Stimulated activated naive B cell treated with anti-CD40 and anti-IgM and Interleukin-4, amounts not matched to agents 10 μg/mL and 1 μg/mL and 100 μg/mL, for 72 hours (primary cell): ENCODE measurements at regions not wholly inside any gene's neighbourhood (a gene's known extent, or its start where the extent isn't known, plus 50 kb on each side); places are given as distances from the start of the nearest gene placed in this dataset.

Source experiments
- ATAC-seq, 2 donors: fragments of 150-1000 bp; cut with Tn5 transposase; replicated peaks; 2 replicates each; pipeline ENCODE4 v1.10.0; 2021; ENCODE audit warnings: moderate library complexity in 1 of 2
- DNase-seq: peaks from one replicate; pipeline ENCODE4 v3.0.0; 2021
- H3K27ac Mint-ChIP-seq: one replicate; pipeline ENCODE4 v1.8.0; 2022; ENCODE audit warnings: mild to moderate bottlenecking, mixed read lengths
- H3K27me3 Mint-ChIP-seq, 2 donors: one replicate each; pipeline ENCODE4 v1.8.0; 2022; ENCODE audit warnings: mixed read lengths in 2 of 2
- H3K36me3 Mint-ChIP-seq, 2 donors: one replicate each; pipeline ENCODE4 v1.8.0; 2022; ENCODE audit warnings: mixed read lengths in 2 of 2, mild to moderate bottlenecking in 1 of 2
- H3K4me1 Mint-ChIP-seq, 2 donors: one replicate each; pipeline ENCODE4 v1.8.0; 2022; ENCODE audit warnings: mixed read lengths in 2 of 2, mild to moderate bottlenecking in 1 of 2
- H3K4me3 Mint-ChIP-seq, 2 donors: one replicate each; pipeline ENCODE4 v1.8.0; 2022; ENCODE audit warnings: mild to moderate bottlenecking in 2 of 2, mixed read lengths in 2 of 2, moderate library complexity in 1 of 2
- H3K9me3 Mint-ChIP-seq, 2 donors: one replicate each; pipeline ENCODE4 v1.8.0; 2022; ENCODE audit warnings: mixed read lengths in 2 of 2, mild to moderate bottlenecking in 1 of 2

GRCh38 chr7:85974176-85974575, 669.5 kb upstream of the GRM3 start:
- H3K9me3 Mint-ChIP-seq = no peaks in the 10 kb centered on the region
- DNase-seq (no peak), ATAC-seq (no peak)
- H3K27me3 Mint-ChIP-seq = no peaks in the 10 kb centered on the region
- no peak overlapping the region for H3K4me3 Mint-ChIP-seq
- no peak overlapping the region for H3K27ac Mint-ChIP-seq
- no peaks in the 10 kb centered on the region for H3K4me1 Mint-ChIP-seq
- H3K36me3 Mint-ChIP-seq = no peaks in the 10 kb centered on the region

DNA sequence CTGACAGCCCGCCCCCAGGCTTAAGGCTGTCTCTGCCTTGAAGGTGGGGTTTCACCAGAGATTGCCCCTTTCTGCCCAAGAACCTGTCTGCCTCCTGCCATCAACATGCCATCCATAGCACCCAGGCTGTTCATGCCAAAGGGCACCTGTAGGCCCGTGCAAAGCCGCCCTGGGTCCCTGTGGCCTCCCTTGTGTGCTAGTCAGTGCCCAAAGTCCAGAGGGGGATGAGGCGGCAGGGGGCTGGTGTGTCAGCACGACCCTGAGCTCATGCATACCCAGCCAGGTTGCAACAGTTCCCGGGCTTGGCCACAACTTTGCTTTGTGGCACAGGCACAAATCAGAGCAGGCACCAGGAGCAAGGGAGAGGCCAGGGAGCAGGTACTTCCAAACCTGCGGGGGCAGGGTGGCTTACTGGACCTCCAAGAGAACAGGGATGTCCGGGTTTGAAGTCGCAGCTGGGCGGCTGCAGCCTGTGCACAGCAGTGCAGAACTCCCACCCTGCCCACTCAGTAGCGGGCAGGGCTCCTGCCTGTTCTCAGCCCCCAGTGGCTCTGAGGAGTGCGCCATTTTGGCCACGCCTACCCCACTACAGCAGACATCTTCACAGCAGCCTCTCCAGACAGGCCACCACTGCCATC, 671.1 kb upstream of the GRM3 start:
- DNase-seq (no peak), ATAC-seq (peak; percentile 10 to 22)
- Mint-ChIP-seq H3K4me1 (no peaks in the 10 kb centered on the region), H3K4me3 (no peak overlapping the region), H3K36me3 (no peaks in the 10 kb centered on the region), H3K27me3 (no peaks in the 10 kb centered on the region), H3K9me3 (no peaks in the 10 kb centered on the region), H3K27ac (no peak overlapping the region)

- H3K4me1 Mint-ChIP-seq = no peaks in the 10 kb centered on the region
- H3K9me3 Mint-ChIP-seq = peaks cover 0 to 2% of the 10 kb centered on the region in 2 donors
- DNase-seq = no peak
- H3K36me3 Mint-ChIP-seq = no peaks in the 10 kb centered on the region
- H3K27me3 Mint-ChIP-seq = no peaks in the 10 kb centered on the region
- no peak for ATAC-seq
- no peak overlapping the region for H3K4me3 Mint-ChIP-seq
- H3K27ac Mint-ChIP-seq = no peak overlapping the region
Measured at GRCh38 chr7:85954961-85955360, 688.7 kb upstream of the GRM3 start.

DNA sequence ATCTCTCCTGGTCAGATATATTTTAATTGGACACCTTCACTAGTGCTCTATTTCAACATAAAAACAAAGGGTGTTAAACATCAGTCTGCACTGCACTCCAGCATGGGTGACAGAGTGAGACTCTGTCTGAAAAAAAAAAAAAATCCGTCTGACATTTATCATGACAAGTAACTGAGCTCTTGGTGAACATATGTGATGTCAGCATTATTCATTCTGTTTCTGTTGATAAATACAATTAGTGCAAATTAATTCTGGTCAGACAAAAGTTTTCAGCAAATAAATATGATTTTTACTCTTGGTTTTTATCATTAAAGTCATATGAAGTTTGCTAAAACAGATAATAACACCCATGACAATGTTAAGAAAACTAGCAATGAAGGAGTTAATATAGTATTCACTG, 692.8 kb upstream of the GRM3 start:
- H3K4me1 Mint-ChIP-seq = no peaks in the 10 kb centered on the region
- no peak for DNase-seq
- no peak for ATAC-seq
- no peak overlapping the region for H3K4me3 Mint-ChIP-seq
- H3K27ac Mint-ChIP-seq = no peak overlapping the region
- H3K36me3 Mint-ChIP-seq = peaks cover 0 to 2% of the 10 kb centered on the region in 2 donors
- H3K27me3 Mint-ChIP-seq = no peaks in the 10 kb centered on the region
- H3K9me3 Mint-ChIP-seq = peaks cover 18 to 19% of the 10 kb centered on the region in 2 donors

- no peaks in the 10 kb centered on the region for H3K27me3 Mint-ChIP-seq
- H3K9me3 Mint-ChIP-seq = peaks cover 18 to 19% of the 10 kb centered on the region in 2 donors
- H3K27ac Mint-ChIP-seq = no peak overlapping the region
- H3K36me3 Mint-ChIP-seq = peaks cover 0 to 2% of the 10 kb centered on the region in 2 donors
- ATAC-seq (no peak), DNase-seq (no peak)
- H3K4me3 Mint-ChIP-seq = no peak overlapping the region
- no peaks in the 10 kb centered on the region for H3K4me1 Mint-ChIP-seq
Measured at GRCh38 chr7:85950418-85950817, 693.3 kb upstream of the GRM3 start.

- peaks cover 16 to 19% of the 10 kb centered on the region in 2 donors for H3K9me3 Mint-ChIP-seq
- no peaks in the 10 kb centered on the region for H3K27me3 Mint-ChIP-seq
- no peak overlapping the region for H3K4me3 Mint-ChIP-seq
- no peak for DNase-seq
- H3K4me1 Mint-ChIP-seq = no peaks in the 10 kb centered on the region
- peaks cover 0 to 2% of the 10 kb centered on the region in 2 donors for H3K36me3 Mint-ChIP-seq
- no peak for ATAC-seq
- no peak overlapping the region for H3K27ac Mint-ChIP-seq
Measured at GRCh38 chr7:85947767-85948166, 695.9 kb upstream of the GRM3 start.

DNA sequence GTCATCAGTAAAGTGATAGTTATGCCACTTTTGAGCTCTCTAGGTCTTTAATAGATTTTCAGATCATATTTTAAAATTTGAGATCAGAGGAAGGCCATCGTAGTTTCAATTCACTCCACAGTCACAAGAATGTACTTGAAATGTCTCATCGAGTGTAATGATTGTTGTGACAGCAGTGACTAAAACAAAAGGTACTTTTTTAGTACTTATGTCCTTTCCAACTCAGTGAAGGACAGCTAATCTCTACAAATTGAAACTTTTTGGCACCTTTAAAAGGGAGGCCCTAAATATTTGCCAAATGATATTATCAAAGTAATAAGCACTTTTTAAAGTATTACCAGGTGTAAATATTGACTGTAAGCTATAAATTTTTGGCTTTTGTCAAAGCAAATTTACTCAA, 702.9 kb upstream of the GRM3 start:
- no peak for ATAC-seq
- Mint-ChIP-seq H3K27ac (no peak overlapping the region), H3K4me1 (no peaks in the 10 kb centered on the region), H3K4me3 (no peak overlapping the region), H3K36me3 (no peaks in the 10 kb centered on the region), H3K27me3 (no peaks in the 10 kb centered on the region), H3K9me3 (peaks cover 1 to 3% of the 10 kb centered on the region in 2 donors)
- no peak for DNase-seq

DNA sequence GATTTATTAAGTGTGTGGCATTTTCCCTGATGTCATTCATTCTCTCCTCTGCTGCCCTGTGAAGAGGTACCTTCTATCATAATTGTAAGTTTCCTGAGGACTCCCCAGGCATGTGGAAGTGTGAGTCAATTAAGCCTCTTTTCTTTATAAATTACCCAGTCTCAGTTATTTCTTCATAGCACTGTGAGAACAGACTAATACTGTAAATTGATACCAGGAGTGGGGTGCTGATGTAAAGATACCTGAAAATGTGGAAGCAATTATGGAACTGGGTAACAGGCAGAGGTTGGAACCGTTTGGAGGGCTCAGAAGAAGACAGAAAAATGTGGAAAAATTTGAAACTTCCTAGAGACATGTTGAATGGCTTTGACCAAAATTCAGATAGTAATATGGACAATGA, 711.8 kb upstream of the GRM3 start:
- no peaks in the 10 kb centered on the region for H3K4me1 Mint-ChIP-seq
- no peak overlapping the region for H3K4me3 Mint-ChIP-seq
- ATAC-seq (no peak), DNase-seq (no peak)
- peaks cover 6 to 7% of the 10 kb centered on the region in 2 donors for H3K9me3 Mint-ChIP-seq
- H3K36me3 Mint-ChIP-seq = no peaks in the 10 kb centered on the region
- no peak overlapping the region for H3K27ac Mint-ChIP-seq
- H3K27me3 Mint-ChIP-seq = no peaks in the 10 kb centered on the region

DNA sequence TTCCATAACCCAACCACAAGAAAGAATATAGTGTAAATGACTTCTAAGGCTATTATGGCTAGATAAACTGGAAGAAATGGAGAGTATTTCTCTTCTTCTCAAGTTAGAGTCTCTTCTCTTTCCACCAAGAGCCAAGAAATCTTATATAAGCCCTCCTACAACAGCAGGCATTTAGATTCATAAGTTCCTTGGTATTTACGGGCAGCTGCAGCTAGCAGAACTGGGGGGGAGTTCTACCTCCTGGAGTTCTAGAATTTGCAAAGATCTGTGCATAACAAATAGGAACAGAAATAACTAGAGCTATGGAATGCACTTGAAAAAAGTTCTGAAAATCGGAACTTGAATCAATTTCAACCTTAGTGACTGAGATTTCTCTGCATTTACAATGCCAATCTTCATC, 715.2 kb upstream of the GRM3 start:
- ATAC-seq (no peak), DNase-seq (no peak)
- Mint-ChIP-seq H3K27me3 (no peaks in the 10 kb centered on the region), H3K9me3 (peaks cover 6% of the 10 kb centered on the region in 2 donors), H3K27ac (no peak overlapping the region), H3K36me3 (no peaks in the 10 kb centered on the region), H3K4me3 (no peak overlapping the region), H3K4me1 (no peaks in the 10 kb centered on the region)

GRCh38 chr7:85927226-85927625, 716.5 kb upstream of the GRM3 start:
- Mint-ChIP-seq H3K27ac (no peak overlapping the region), H3K4me3 (no peak overlapping the region), H3K9me3 (peaks cover 5 to 6% of the 10 kb centered on the region in 2 donors), H3K36me3 (no peaks in the 10 kb centered on the region), H3K4me1 (no peaks in the 10 kb centered on the region), H3K27me3 (no peaks in the 10 kb centered on the region)
- no peak for ATAC-seq
- no peak for DNase-seq

DNA sequence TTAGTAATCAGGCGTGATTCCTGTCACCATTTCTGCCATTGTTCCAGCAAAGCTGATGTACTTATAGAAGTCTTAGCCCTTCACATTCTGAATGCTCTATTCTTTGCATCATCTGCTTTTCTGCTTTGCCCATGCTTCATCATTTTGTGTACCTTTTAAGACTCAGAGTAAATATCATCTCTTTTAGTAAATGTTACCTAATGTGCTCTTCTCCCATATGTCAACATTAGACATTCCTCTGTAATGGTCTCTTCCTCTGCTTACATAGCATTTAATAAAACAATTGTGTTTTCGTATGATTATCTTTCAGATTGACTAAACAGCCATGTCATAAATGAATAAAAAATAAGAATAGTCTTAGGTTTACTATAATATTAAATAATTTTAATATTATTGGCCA, 719.6 kb upstream of the GRM3 start:
- no peaks in the 10 kb centered on the region for H3K36me3 Mint-ChIP-seq

DNA sequence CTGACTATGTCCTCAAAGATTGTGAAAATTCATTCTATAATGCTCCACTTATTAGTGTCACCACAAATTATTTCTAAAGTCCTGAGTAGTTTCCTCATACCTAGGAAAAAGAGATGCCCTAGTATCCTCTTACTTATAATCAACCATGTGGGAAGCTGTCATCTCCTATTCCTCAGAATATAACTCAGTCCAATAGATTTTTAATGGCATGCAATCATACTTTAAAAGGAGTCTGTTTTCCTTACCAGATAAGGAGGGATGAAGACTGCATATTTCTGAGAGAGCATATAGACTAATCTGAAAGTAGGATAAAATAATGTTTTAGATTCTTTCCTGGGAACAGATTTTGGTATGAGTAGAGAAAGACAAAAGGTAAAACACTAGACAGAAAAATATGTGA, 727.7 kb upstream of the GRM3 start:
- no peak for DNase-seq
- H3K4me3 Mint-ChIP-seq = no peak overlapping the region

More for the DNA sequence above, 719.6 kb upstream of the GRM3 start:
- Mint-ChIP-seq H3K4me1 (no peaks in the 10 kb centered on the region), H3K9me3 (no peaks in the 10 kb centered on the region), H3K4me3 (no peak overlapping the region), H3K27me3 (no peaks in the 10 kb centered on the region), H3K27ac (no peak overlapping the region)
- ATAC-seq = no peak
- no peak for DNase-seq

DNA sequence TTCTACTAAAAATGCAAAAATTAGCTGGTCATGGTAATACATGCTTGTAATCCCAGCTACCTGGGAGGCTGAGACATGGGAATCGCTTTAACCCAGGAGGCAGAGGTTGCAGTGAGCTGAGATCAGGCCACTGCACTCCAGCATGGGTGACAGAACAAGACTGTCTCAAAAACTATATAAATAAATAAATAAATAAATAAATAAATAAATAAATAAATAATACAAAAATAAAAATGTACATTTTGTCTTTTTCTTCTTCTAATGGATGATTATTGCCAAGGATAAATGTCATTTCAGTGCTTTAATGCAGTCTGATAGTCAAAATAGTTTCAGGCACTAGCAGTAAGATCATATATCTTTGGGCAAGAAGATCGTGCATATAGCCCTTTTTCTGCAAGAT, 727.6 kb upstream of the SEMA3D start:
- ATAC-seq = no peak
- Mint-ChIP-seq H3K36me3 (no peaks in the 10 kb centered on the region), H3K4me1 (no peaks in the 10 kb centered on the region), H3K4me3 (no peak overlapping the region), H3K9me3 (peaks cover 5% of the 10 kb centered on the region in 2 donors), H3K27ac (no peak overlapping the region), H3K27me3 (no peaks in the 10 kb centered on the region)
- no peak for DNase-seq

More for the DNA sequence above, 727.7 kb upstream of the GRM3 start:
- ATAC-seq = no peak
- H3K27me3 Mint-ChIP-seq = no peaks in the 10 kb centered on the region
- H3K4me1 Mint-ChIP-seq = no peaks in the 10 kb centered on the region
- no peak overlapping the region for H3K27ac Mint-ChIP-seq
- no peaks in the 10 kb centered on the region for H3K36me3 Mint-ChIP-seq
- H3K9me3 Mint-ChIP-seq = peaks cover 5% of the 10 kb centered on the region in 2 donors

GRCh38 chr7:85908051-85908450, 721.2 kb upstream of the SEMA3D start:
- DNase-seq (no peak), ATAC-seq (no peak)
- Mint-ChIP-seq H3K9me3 (peaks cover under 1 to 3% of the 10 kb centered on the region in 2 donors), H3K27me3 (no peaks in the 10 kb centered on the region), H3K4me3 (no peak overlapping the region), H3K36me3 (no peaks in the 10 kb centered on the region), H3K4me1 (no peaks in the 10 kb centered on the region), H3K27ac (no peak overlapping the region)

GRCh38 chr7:85897967-85898366, 711.1 kb upstream of the SEMA3D start:
- H3K4me1 Mint-ChIP-seq = no peaks in the 10 kb centered on the region
- DNase-seq (no peak), ATAC-seq (no peak)
- H3K27ac Mint-ChIP-seq = no peak overlapping the region
- H3K36me3 Mint-ChIP-seq = no peaks in the 10 kb centered on the region
- H3K4me3 Mint-ChIP-seq = no peak overlapping the region
- no peaks in the 10 kb centered on the region for H3K9me3 Mint-ChIP-seq
- no peaks in the 10 kb centered on the region for H3K27me3 Mint-ChIP-seq

GRCh38 chr7:85896531-85896930, 709.7 kb upstream of the SEMA3D start:
- Mint-ChIP-seq H3K27me3 (no peaks in the 10 kb centered on the region), H3K27ac (no peak overlapping the region), H3K4me3 (no peak overlapping the region), H3K9me3 (no peaks in the 10 kb centered on the region), H3K4me1 (no peaks in the 10 kb centered on the region), H3K36me3 (no peaks in the 10 kb centered on the region)
- DNase-seq (no peak), ATAC-seq (no peak)
